ENCODE measurements at regions not wholly inside any gene's neighbourhood (a gene's known extent, or its start where the extent isn't known, plus 50 kb on each side); places are given as distances from the start of the nearest gene placed in this dataset.
"Not testable (repeated sequence)": the region's sequence is repeated elsewhere in the genome, so short reads cannot be mapped to it uniquely, and the experiment has no call there.

DNA sequence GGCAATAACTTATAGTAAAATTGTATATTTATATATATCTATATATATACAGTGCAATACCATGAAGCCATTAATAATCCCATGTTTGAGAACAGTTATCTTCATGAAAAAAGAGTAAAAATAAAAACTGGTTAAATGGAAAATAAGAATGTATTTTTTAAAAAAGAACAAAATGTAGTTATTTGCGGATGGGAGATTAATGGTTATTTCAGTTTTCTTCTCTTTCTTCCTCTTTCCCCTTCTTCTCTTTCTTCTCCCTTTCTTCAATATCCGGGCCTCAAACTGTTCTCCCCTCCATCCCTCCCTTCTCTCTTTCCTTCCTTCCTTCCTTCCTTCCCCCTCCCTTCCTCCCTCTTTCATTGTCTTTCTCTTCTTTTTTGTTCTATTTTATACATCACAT lies 1301.7 kb upstream of the IGFBP7 start:
- Histone ChIP-seq H3K4me3 (ENCODE audit: low read length) (no peak overlapping the region), H3K27me3 (ENCODE audit: insufficient read depth, low read length) (no peaks in the 10 kb centered on the region), H3K36me3 (ENCODE audit: insufficient read depth, low read length) (no peaks in the 10 kb centered on the region), H2AFZ (ENCODE audit: low read depth, low read length) (no peak overlapping the region), H3K4me1 (ENCODE audit: insufficient read depth, low read length) (no peaks in the 10 kb centered on the region), H3K9me3 (ENCODE audit: low read length) (no peaks in the 10 kb centered on the region)

- no peaks in the 10 kb centered on the region for H3K4me1 ChIP-seq (ENCODE audit: insufficient read depth, low read length)
These were observed 1296.6 kb upstream of the IGFBP7 start for GRCh38 chr4:58406762-58407161.

DNA sequence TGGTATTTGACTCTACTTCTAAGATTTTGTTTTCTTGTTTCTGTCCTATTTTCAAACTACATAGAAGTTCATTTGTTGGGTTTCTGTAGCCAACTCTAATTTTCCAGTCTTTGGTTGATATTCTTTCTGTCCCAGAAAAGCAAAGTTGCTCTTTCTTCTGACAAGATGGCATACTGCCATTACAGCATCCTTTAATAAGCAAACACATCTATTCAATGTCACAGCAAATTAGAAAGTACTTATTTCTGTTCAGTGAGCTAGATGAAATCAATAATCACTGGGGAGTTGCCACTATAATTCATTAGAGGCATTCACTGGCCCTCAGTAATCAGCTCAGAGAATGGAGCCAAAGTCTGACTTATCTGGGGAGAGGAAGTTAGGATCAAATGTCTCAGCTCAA lies 1258.0 kb upstream of the IGFBP7 start:
- Histone ChIP-seq H3K27me3 (ENCODE audit: insufficient read depth, low read length) (no peaks in the 10 kb centered on the region), H3K9me3 (ENCODE audit: low read length) (no peaks in the 10 kb centered on the region), H3K4me1 (ENCODE audit: insufficient read depth, low read length) (no peaks in the 10 kb centered on the region), H3K36me3 (ENCODE audit: insufficient read depth, low read length) (no peaks in the 10 kb centered on the region), H3K4me3 (ENCODE audit: low read length) (no peak overlapping the region), H2AFZ (ENCODE audit: low read depth, low read length) (no peak overlapping the region)

More at GRCh38 chr4:58406762-58407161, 1296.6 kb upstream of the IGFBP7 start:
- Histone ChIP-seq H3K9me3 (ENCODE audit: low read length) (no peaks in the 10 kb centered on the region), H3K27me3 (ENCODE audit: insufficient read depth, low read length) (no peaks in the 10 kb centered on the region), H3K36me3 (ENCODE audit: insufficient read depth, low read length) (no peaks in the 10 kb centered on the region), H3K4me3 (ENCODE audit: low read length) (no peak overlapping the region), H2AFZ (ENCODE audit: low read depth, low read length) (no peak overlapping the region)

DNA sequence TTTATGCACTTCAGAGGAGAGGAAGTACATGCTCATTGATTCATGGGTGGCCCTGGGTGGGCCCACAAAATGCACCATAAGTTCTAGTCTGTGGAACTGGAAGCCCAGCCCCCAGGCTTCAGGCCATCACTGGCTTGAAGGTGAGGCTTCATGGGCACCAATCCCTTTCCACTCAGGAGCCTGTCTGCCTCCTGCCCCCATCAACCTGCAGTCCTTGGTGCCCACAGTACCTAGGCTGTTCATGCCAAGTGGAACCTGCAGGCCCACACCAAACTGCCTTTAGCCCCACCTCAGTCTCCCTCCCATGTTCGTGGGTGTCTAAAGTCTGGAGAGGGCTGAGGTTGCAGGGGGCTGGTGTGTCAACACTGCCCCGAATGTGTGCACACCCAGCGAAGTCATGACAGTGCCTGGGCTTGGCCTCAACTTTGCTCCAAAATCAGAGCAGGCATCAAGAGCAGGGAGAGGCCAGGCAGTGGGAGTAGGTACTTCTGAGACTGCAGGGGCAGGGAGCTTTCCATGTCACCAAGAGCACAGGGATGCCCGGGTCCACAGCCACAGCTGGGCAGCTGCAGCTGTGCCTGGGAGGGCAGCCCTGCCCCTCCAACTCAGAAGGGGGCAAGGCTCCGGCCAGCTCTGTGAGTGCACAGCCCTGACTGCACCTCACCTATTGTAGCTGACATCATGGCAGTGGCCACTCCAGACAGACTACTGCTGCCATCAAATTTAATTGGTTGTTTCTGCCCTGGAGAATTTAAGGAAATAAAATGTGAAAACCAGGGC lies 1250.4 kb upstream of the IGFBP7 start:
- Histone ChIP-seq H3K4me1 (ENCODE audit: insufficient read depth, low read length) (no peaks in the 10 kb centered on the region), H3K27me3 (ENCODE audit: insufficient read depth, low read length) (no peaks in the 10 kb centered on the region), H2AFZ (ENCODE audit: low read depth, low read length) (no peak overlapping the region), H3K4me3 (ENCODE audit: low read length) (no peak overlapping the region), H3K9me3 (ENCODE audit: low read length) (no peaks in the 10 kb centered on the region), H3K36me3 (ENCODE audit: insufficient read depth, low read length) (no peaks in the 10 kb centered on the region)

DNA sequence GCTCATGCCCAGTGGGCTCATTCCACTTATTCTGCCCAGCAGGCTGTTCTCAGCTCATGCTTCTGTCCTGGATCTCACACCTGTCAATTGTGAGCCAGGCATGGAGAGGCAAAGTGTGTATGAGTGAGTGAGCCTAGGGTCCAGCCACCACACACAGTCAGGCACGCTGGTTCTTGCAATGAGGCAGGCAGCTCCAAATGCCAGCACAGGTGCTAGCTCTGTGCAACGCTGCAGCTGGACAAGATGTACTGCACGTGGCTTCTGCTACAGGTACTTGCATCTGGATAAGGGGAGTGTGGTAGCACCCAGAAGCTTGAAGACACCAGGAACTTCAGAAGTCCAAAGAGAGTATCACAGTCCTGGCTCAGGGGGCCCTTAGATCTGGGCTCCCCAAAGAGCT lies 1249.4 kb upstream of the IGFBP7 start:
- Histone ChIP-seq H2AFZ (ENCODE audit: low read depth, low read length) (no peak overlapping the region), H3K4me1 (ENCODE audit: insufficient read depth, low read length) (no peaks in the 10 kb centered on the region), H3K36me3 (ENCODE audit: insufficient read depth, low read length) (no peaks in the 10 kb centered on the region), H3K27me3 (ENCODE audit: insufficient read depth, low read length) (no peaks in the 10 kb centered on the region), H3K9me3 (ENCODE audit: low read length) (no peaks in the 10 kb centered on the region), H3K4me3 (ENCODE audit: low read length) (no peak overlapping the region)

DNA sequence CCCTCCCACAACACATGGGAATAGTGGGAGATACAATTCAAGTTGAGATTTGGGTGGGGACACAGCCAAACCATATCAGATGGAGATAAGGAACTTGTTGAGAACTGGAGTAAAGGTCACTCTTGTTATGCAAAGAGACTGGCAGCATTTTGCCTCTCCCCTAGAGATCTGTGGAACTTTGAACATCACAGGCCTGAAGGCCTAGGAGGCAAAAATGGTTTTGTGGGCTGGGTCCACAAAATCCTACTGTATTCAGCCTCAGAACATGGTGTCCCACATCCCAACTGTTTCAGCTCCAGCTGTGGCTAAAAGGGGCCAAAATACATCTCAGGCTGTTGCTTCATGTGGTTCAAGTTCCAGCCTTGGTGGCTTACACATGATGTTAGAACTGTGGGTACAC lies 1247.8 kb upstream of the IGFBP7 start:
- H3K36me3 ChIP-seq (ENCODE audit: insufficient read depth, low read length): no peaks in the 10 kb centered on the region
- H3K4me3 ChIP-seq (ENCODE audit: low read length): no peak overlapping the region
- H3K4me1 ChIP-seq (ENCODE audit: insufficient read depth, low read length): no peaks in the 10 kb centered on the region
- H3K27me3 ChIP-seq (ENCODE audit: insufficient read depth, low read length): no peaks in the 10 kb centered on the region
- no peak overlapping the region for H2AFZ ChIP-seq (ENCODE audit: low read depth, low read length)
- no peaks in the 10 kb centered on the region for H3K9me3 ChIP-seq (ENCODE audit: low read length)

- Histone ChIP-seq H3K36me3 (ENCODE audit: insufficient read depth, low read length) (no peaks in the 10 kb centered on the region), H3K9me3 (ENCODE audit: low read length) (no peaks in the 10 kb centered on the region), H3K4me1 (ENCODE audit: insufficient read depth, low read length) (no peaks in the 10 kb centered on the region), H3K27me3 (ENCODE audit: insufficient read depth, low read length) (no peaks in the 10 kb centered on the region), H2AFZ (ENCODE audit: low read depth, low read length) (no peak overlapping the region), H3K4me3 (ENCODE audit: low read length) (no peak overlapping the region)
These were observed 1214.9 kb upstream of the IGFBP7 start for GRCh38 chr4:58325070-58325469.

DNA sequence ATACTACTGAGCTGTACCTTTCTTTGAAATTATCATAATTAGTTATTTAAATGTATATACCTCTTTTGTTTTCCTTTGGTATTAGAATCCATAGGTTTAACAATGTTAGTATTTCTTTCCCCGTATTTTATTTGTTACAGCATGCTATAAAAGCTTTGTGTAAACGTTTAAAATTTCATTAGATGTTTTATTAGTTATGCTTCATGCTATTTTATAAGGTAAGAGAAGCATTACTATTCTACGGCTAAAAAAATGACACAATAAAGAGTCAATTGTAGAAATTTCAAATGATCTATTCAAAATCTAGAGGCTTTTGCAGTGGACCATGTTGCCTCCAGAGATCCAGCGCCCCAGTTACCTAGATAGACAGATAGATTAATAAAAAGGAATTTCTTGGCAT lies 1203.3 kb upstream of the IGFBP7 start:
- Histone ChIP-seq H3K4me1 (ENCODE audit: insufficient read depth, low read length) (no peaks in the 10 kb centered on the region), H2AFZ (ENCODE audit: low read depth, low read length) (no peak overlapping the region), H3K9me3 (ENCODE audit: low read length) (no peaks in the 10 kb centered on the region), H3K4me3 (ENCODE audit: low read length) (no peak overlapping the region), H3K27me3 (ENCODE audit: insufficient read depth, low read length) (no peaks in the 10 kb centered on the region), H3K36me3 (ENCODE audit: insufficient read depth, low read length) (no peaks in the 10 kb centered on the region)

GRCh38 chr4:58303456-58303855 lies 1193.3 kb upstream of the IGFBP7 start:
- Histone ChIP-seq H2AFZ (ENCODE audit: low read depth, low read length) (no peak overlapping the region), H3K27me3 (ENCODE audit: insufficient read depth, low read length) (no peaks in the 10 kb centered on the region), H3K4me3 (ENCODE audit: low read length) (no peak overlapping the region), H3K9me3 (ENCODE audit: low read length) (no peaks in the 10 kb centered on the region), H3K36me3 (ENCODE audit: insufficient read depth, low read length) (no peaks in the 10 kb centered on the region), H3K4me1 (ENCODE audit: insufficient read depth, low read length) (peaks cover 6% of the 10 kb centered on the region)

GRCh38 chr4:58301376-58301999 lies 1191.3 kb upstream of the IGFBP7 start:
- Histone ChIP-seq H3K27me3 (ENCODE audit: insufficient read depth, low read length) (no peaks in the 10 kb centered on the region), H3K36me3 (ENCODE audit: insufficient read depth, low read length) (no peaks in the 10 kb centered on the region), H3K4me1 (ENCODE audit: insufficient read depth, low read length) (peaks cover 6% of the 10 kb centered on the region), H3K9me3 (ENCODE audit: low read length) (no peaks in the 10 kb centered on the region), H3K4me3 (ENCODE audit: low read length) (no peak overlapping the region), H2AFZ (ENCODE audit: low read depth, low read length) (no peak overlapping the region)

DNA sequence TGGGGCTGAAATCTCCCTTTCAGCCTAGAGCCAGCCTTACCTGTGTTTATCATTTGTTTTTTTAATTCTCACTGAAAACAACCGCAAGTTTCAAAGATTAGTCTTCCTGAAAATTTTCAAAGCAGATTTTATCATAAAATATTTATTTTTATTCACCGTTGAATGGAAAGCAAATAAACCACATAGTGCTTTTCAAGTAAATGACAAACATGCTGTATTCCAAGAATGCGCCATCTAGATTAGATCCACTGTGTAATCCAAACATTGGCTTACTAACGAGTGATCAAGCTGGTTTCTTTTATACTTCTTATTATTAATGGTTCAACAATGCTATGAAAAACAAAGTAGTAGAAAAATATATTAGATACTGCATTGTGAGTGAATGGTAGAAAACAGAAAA lies 1176.2 kb upstream of the IGFBP7 start:
- Histone ChIP-seq H3K36me3 (ENCODE audit: insufficient read depth, low read length) (no peaks in the 10 kb centered on the region), H2AFZ (ENCODE audit: low read depth, low read length) (no peak overlapping the region), H3K9me3 (ENCODE audit: low read length) (no peaks in the 10 kb centered on the region)

GRCh38 chr4:58280928-58281327 lies 1170.7 kb upstream of the IGFBP7 start:
- H3K27me3 ChIP-seq (ENCODE audit: insufficient read depth, low read length); H2AFZ ChIP-seq (ENCODE audit: low read depth, low read length); H3K36me3 ChIP-seq (ENCODE audit: insufficient read depth, low read length); H3K4me1 ChIP-seq (ENCODE audit: insufficient read depth, low read length); H3K9me3 ChIP-seq (ENCODE audit: low read length); H3K4me3 ChIP-seq (ENCODE audit: low read length): not testable (repeated sequence)

More for the DNA sequence above, 1176.2 kb upstream of the IGFBP7 start:
- no peaks in the 10 kb centered on the region for H3K4me1 ChIP-seq (ENCODE audit: insufficient read depth, low read length)
- H3K27me3 ChIP-seq (ENCODE audit: insufficient read depth, low read length): no peaks in the 10 kb centered on the region
- no peak overlapping the region for H3K4me3 ChIP-seq (ENCODE audit: low read length)

- no peak overlapping the region for H2AFZ ChIP-seq (ENCODE audit: low read depth, low read length)
- no peaks in the 10 kb centered on the region for H3K27me3 ChIP-seq (ENCODE audit: insufficient read depth, low read length)
- no peaks in the 10 kb centered on the region for H3K9me3 ChIP-seq (ENCODE audit: low read length)
- H3K4me3 ChIP-seq (ENCODE audit: low read length): no peak overlapping the region
- no peaks in the 10 kb centered on the region for H3K36me3 ChIP-seq (ENCODE audit: insufficient read depth, low read length)
- H3K4me1 ChIP-seq (ENCODE audit: insufficient read depth, low read length): no peaks in the 10 kb centered on the region
These were observed 1165.7 kb upstream of the IGFBP7 start for GRCh38 chr4:58275856-58276255.

DNA sequence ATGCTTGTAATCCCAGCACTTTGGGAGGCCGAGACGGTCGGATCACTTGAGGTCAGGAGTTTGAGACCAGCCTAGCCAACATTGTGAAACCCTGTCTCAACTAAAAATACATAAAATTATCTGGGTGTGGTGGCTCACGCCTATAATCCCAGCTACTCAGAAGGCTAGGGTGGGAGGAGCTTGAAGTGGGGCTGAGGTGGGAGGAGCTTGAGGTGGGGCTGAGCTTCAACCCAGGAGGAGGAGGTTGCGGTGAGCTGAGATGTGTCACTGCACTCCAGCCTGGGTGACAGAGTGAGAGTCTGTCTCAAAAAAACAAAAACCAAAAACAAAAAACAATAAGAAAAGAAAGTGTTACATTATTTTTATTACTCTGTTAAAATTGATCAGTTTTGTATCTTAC lies 1164.4 kb upstream of the IGFBP7 start:
- Histone ChIP-seq H3K9me3 (ENCODE audit: low read length) (no peaks in the 10 kb centered on the region), H3K4me3 (ENCODE audit: low read length) (no peak overlapping the region), H3K36me3 (ENCODE audit: insufficient read depth, low read length) (no peaks in the 10 kb centered on the region), H2AFZ (ENCODE audit: low read depth, low read length) (no peak overlapping the region), H3K27me3 (ENCODE audit: insufficient read depth, low read length) (no peaks in the 10 kb centered on the region), H3K4me1 (ENCODE audit: insufficient read depth, low read length) (no peaks in the 10 kb centered on the region)
